GM23338 (cell line): ENCODE measurements at regions not wholly inside any gene's neighbourhood (a gene's known extent, or its start where the extent isn't known, plus 50 kb on each side); places are given as distances from the start of the nearest gene placed in this dataset.

Experiments
- ATAC-seq: fragments of 200-7000 bp; cut with Tn5 transposase; 3 replicates; pipeline ENCODE4 v1.9.1; 2020
- DNase-seq: peaks from one replicate; pipeline ENCODE4 v3.0.0-alpha.2; 2015; ENCODE audit warnings: low spot score
- H2AFZ ChIP-seq: fragments of 200-600 bp; sonication (generic); 2 replicates; pipeline ENCODE4 v1.8.0; 2016; ENCODE audit warnings: antibody characterized with exemption, mild to moderate bottlenecking, moderate library complexity
- H3F3A ChIP-seq: fragments of 200-600 bp; sonication (generic); replicated peaks from 2 replicates; pipeline ENCODE4 v1.8.0; 2017; ENCODE audit warnings: antibody characterized with exemption, mixed run types, low read depth
- H3K27ac ChIP-seq: fragments of 200-600 bp; sonication (generic); 2 replicates; pipeline ENCODE4 v1.6.1; 2016; ENCODE audit warnings: low read depth
- H3K27me3 ChIP-seq: fragments of 200-600 bp; sonication (generic); 2 replicates; pipeline ENCODE4 v1.8.0; 2016; ENCODE audit warnings: mild to moderate bottlenecking, mixed run types, moderate library complexity; ENCODE audit not compliant: insufficient read depth
- H3K36me3 ChIP-seq: fragments of 200-600 bp; sonication (generic); 2 replicates; pipeline ENCODE4 v1.8.0; 2016; ENCODE audit warnings: mild to moderate bottlenecking; ENCODE audit not compliant: insufficient read depth
- H3K4me1 ChIP-seq: fragments of 200-600 bp; sonication (generic); 2 replicates; pipeline ENCODE4 v1.8.0; 2016; ENCODE audit warnings: mild to moderate bottlenecking, moderate library complexity; ENCODE audit not compliant: insufficient read depth
- H3K4me2 ChIP-seq: fragments of 200-600 bp; sonication (generic); 2 replicates; pipeline ENCODE4 v1.7.1; 2017; ENCODE audit warnings: mixed run types
- H3K4me3 ChIP-seq: fragments of 200-600 bp; sonication (generic); 2 replicates; pipeline ENCODE4 v1.6.1; 2016; ENCODE audit warnings: mixed run types
- H3K79me2 ChIP-seq: fragments of 200-600 bp; sonication (generic); replicated peaks from 2 replicates; pipeline ENCODE4 v1.8.0; 2017; ENCODE audit warnings: mild to moderate bottlenecking; ENCODE audit not compliant: insufficient read depth
- H3K9me2 ChIP-seq: fragments of 200-600 bp; sonication (generic); 2 replicates; pipeline ENCODE4 v1.8.0; 2017; ENCODE audit not compliant: insufficient read depth
- H4K20me1 ChIP-seq: fragments of 200-600 bp; sonication (generic); replicated peaks from 2 replicates; pipeline ENCODE4 v1.8.0; 2017; ENCODE audit warnings: mild to moderate bottlenecking; ENCODE audit not compliant: insufficient read depth
- H3K27ac Mint-ChIP-seq: 2 replicates; pipeline ENCODE4 v1.8.0; 2020; ENCODE audit warnings: inconsistent platforms, mild to moderate bottlenecking, moderate library complexity, mixed read lengths
- H3K27me3 Mint-ChIP-seq: 3 replicates; pipeline ENCODE4 v1.8.0; 2022; ENCODE audit warnings: low read depth, mild to moderate bottlenecking, moderate library complexity, mixed read lengths, inconsistent platforms; ENCODE audit not compliant: insufficient read depth, poor library complexity
- H3K36me3 Mint-ChIP-seq: 3 replicates; pipeline ENCODE4 v1.8.0; 2021; ENCODE audit warnings: low read depth, mild to moderate bottlenecking, inconsistent platforms, moderate library complexity, mixed read lengths
- H3K4me1 Mint-ChIP-seq: 3 replicates; pipeline ENCODE4 v1.8.0; 2020; ENCODE audit warnings: mild to moderate bottlenecking, inconsistent platforms, mixed read lengths
- H3K4me3 Mint-ChIP-seq: 3 replicates; pipeline ENCODE4 v1.8.0; 2021; ENCODE audit warnings: moderate library complexity, mild to moderate bottlenecking, inconsistent platforms, mixed read lengths
- H3K9me3 Mint-ChIP-seq: 3 replicates; pipeline ENCODE4 v1.8.0; 2020; ENCODE audit warnings: moderate library complexity, mild to moderate bottlenecking, inconsistent platforms, mixed read lengths
- CREB1 ChIP-seq: fragments of 250-450 bp; sonication (Bioruptor Pico); IDR thresholded peaks from 2 replicates; pipeline ENCODE4 v1.5.0; 2020; ENCODE audit warnings: low read depth, mild to moderate bottlenecking, moderate library complexity
- EZH2 ChIP-seq: fragments of 200-600 bp; sonication (generic); IDR thresholded peaks from one replicate; pipeline ENCODE4 v1.8.0; 2017; ENCODE audit warnings: antibody characterized with exemption, mild to moderate bottlenecking, low read depth; ENCODE audit not compliant: unreplicated experiment
- EZH2phosphoT487 ChIP-seq: fragments of 200-600 bp; sonication (generic); IDR thresholded peaks from one replicate; pipeline ENCODE4 v1.8.1; 2018; ENCODE audit warnings: antibody characterized with exemption; ENCODE audit not compliant: unreplicated experiment
- JUNB ChIP-seq: IDR thresholded peaks from one replicate; pipeline ENCODE4 v1.6.1; 2016; ENCODE audit warnings: antibody characterized with exemption; ENCODE audit not compliant: unreplicated experiment
- NANOG ChIP-seq: IDR thresholded peaks from 2 replicates; pipeline ENCODE4 v1.6.1; 2016; ENCODE audit warnings: antibody characterized with exemption, borderline replicate concordance
- POLR2AphosphoS5 ChIP-seq: IDR thresholded peaks from 2 replicates; pipeline ENCODE4 v1.6.1; 2016; ENCODE audit warnings: antibody characterized with exemption, low read depth
- STAT1 ChIP-seq: IDR thresholded peaks from one replicate; pipeline ENCODE4 v1.6.1; 2016; ENCODE audit warnings: antibody characterized with exemption; ENCODE audit not compliant: unreplicated experiment
- ZNF114 ChIP-seq: fragments of 250-450 bp; sonication (Bioruptor Pico); IDR thresholded peaks from 2 replicates; pipeline ENCODE4 v1.5.0; 2020; ENCODE audit warnings: mild to moderate bottlenecking, moderate library complexity
- ZNF331 ChIP-seq: fragments of 250-450 bp; sonication (Bioruptor Pico); IDR thresholded peaks from 2 replicates; pipeline ENCODE4 v1.5.0; 2020; ENCODE audit warnings: low read depth, mild to moderate bottlenecking, moderate library complexity
- TF ChIP-seq, protein P1 (sequence below): IDR thresholded peaks from one replicate; pipeline ENCODE4 v1.6.1; 2018; ENCODE audit warnings: antibody characterized with exemption; ENCODE audit not compliant: unreplicated experiment
- TF ChIP-seq, protein P2 (sequence below): IDR thresholded peaks from 2 replicates; pipeline ENCODE4 v1.6.1; 2016; ENCODE audit warnings: antibody characterized with exemption
- TF ChIP-seq, protein P3 (sequence below), 2 experiments: fragments of 200-600 bp in 1 of 2; sonication (generic) in 1 of 2; conservative IDR thresholded peaks; 2 replicates each; pipeline versions ENCODE4 v1.5.1 to v1.6.1; 2016 to 2017; ENCODE audit warnings: antibody characterized with exemption in 2 of 2, low read depth in 2 of 2, mild to moderate bottlenecking in 2 of 2, moderate library complexity in 1 of 2
- TF ChIP-seq, protein P4 (sequence below): fragments of 250-450 bp; sonication (Bioruptor Pico); IDR thresholded peaks from 2 replicates; pipeline ENCODE4 v1.5.0; 2020; ENCODE audit warnings: mild to moderate bottlenecking, moderate library complexity

DNA sequence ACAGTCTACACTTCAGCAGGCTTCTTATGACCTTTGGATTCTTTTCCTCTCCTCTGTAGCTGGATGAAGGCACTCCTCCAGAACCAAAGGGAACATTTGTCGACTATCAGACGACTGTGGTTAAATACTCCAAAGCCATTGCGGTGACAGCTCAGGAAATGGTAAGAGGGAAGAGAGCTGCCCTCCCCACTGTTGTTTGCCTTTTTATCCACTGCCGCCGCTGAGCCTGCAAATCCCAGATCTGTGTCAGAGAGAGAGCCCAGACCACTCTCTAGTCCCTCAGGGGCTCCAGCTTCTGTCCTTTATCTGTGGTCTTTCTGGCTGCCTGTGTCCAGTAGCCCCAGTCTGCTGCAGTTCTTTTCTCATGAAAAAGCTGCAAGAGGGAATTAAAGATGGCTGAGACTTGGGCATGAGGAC lies 261.5 kb upstream of the TPM1 start:
- no peaks in the 10 kb centered on the region for H3K36me3 ChIP-seq
- ATAC-seq, result no peak
- no peaks in the 10 kb centered on the region for H3K27me3 ChIP-seq
- Mint-ChIP-seq H3K36me3 (peaks cover 4% of the 10 kb centered on the region; the same call in 2 of the 3 replicates), H3K4me3 (no peak overlapping the region), H3K27ac (peak overlapping the region; percentile 57; the same call in 1 of the 2 replicates), H3K27me3 (peaks cover 4% of the 10 kb centered on the region), H3K9me3 (no peaks in the 10 kb centered on the region; the same call in 2 of the 3 replicates), H3K4me1 (peaks cover 17% of the 10 kb centered on the region)
- H3K4me1 ChIP-seq, result peaks cover under 1% of the 10 kb centered on the region; the same call in 1 of the 2 replicates
- H3K79me2 ChIP-seq, result no peaks in the 10 kb centered on the region
- H2AFZ ChIP-seq, result no peak overlapping the region
- no peaks in the 10 kb centered on the region for H3F3A ChIP-seq
- DNase-seq, result no peak
- no peak overlapping the region for H3K4me2 ChIP-seq
- H3K4me3 ChIP-seq, result no peak overlapping the region
- TF ChIP-seq, protein P1, sequence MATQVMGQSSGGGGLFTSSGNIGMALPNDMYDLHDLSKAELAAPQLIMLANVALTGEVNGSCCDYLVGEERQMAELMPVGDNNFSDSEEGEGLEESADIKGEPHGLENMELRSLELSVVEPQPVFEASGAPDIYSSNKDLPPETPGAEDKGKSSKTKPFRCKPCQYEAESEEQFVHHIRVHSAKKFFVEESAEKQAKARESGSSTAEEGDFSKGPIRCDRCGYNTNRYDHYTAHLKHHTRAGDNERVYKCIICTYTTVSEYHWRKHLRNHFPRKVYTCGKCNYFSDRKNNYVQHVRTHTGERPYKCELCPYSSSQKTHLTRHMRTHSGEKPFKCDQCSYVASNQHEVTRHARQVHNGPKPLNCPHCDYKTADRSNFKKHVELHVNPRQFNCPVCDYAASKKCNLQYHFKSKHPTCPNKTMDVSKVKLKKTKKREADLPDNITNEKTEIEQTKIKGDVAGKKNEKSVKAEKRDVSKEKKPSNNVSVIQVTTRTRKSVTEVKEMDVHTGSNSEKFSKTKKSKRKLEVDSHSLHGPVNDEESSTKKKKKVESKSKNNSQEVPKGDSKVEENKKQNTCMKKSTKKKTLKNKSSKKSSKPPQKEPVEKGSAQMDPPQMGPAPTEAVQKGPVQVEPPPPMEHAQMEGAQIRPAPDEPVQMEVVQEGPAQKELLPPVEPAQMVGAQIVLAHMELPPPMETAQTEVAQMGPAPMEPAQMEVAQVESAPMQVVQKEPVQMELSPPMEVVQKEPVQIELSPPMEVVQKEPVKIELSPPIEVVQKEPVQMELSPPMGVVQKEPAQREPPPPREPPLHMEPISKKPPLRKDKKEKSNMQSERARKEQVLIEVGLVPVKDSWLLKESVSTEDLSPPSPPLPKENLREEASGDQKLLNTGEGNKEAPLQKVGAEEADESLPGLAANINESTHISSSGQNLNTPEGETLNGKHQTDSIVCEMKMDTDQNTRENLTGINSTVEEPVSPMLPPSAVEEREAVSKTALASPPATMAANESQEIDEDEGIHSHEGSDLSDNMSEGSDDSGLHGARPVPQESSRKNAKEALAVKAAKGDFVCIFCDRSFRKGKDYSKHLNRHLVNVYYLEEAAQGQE, result no peak
- TF ChIP-seq, protein P2, sequence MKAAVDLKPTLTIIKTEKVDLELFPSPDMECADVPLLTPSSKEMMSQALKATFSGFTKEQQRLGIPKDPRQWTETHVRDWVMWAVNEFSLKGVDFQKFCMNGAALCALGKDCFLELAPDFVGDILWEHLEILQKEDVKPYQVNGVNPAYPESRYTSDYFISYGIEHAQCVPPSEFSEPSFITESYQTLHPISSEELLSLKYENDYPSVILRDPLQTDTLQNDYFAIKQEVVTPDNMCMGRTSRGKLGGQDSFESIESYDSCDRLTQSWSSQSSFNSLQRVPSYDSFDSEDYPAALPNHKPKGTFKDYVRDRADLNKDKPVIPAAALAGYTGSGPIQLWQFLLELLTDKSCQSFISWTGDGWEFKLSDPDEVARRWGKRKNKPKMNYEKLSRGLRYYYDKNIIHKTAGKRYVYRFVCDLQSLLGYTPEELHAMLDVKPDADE, result no peak
- TF ChIP-seq, protein P3, sequence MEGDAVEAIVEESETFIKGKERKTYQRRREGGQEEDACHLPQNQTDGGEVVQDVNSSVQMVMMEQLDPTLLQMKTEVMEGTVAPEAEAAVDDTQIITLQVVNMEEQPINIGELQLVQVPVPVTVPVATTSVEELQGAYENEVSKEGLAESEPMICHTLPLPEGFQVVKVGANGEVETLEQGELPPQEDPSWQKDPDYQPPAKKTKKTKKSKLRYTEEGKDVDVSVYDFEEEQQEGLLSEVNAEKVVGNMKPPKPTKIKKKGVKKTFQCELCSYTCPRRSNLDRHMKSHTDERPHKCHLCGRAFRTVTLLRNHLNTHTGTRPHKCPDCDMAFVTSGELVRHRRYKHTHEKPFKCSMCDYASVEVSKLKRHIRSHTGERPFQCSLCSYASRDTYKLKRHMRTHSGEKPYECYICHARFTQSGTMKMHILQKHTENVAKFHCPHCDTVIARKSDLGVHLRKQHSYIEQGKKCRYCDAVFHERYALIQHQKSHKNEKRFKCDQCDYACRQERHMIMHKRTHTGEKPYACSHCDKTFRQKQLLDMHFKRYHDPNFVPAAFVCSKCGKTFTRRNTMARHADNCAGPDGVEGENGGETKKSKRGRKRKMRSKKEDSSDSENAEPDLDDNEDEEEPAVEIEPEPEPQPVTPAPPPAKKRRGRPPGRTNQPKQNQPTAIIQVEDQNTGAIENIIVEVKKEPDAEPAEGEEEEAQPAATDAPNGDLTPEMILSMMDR (conservative IDR thresholded peaks at IDR 0.05; ENCODE audit: low read depth in 2 of 2), result no peak
- no peak for TF ChIP-seq NANOG
- no peak for TF ChIP-seq POLR2AphosphoS5
- TF ChIP-seq JUNB, result no peak
- no peak for TF ChIP-seq STAT1
- no peak for TF ChIP-seq EZH2phosphoT487
- no peak for TF ChIP-seq ZNF114
- no peak for TF ChIP-seq EZH2
- TF ChIP-seq, protein P4, sequence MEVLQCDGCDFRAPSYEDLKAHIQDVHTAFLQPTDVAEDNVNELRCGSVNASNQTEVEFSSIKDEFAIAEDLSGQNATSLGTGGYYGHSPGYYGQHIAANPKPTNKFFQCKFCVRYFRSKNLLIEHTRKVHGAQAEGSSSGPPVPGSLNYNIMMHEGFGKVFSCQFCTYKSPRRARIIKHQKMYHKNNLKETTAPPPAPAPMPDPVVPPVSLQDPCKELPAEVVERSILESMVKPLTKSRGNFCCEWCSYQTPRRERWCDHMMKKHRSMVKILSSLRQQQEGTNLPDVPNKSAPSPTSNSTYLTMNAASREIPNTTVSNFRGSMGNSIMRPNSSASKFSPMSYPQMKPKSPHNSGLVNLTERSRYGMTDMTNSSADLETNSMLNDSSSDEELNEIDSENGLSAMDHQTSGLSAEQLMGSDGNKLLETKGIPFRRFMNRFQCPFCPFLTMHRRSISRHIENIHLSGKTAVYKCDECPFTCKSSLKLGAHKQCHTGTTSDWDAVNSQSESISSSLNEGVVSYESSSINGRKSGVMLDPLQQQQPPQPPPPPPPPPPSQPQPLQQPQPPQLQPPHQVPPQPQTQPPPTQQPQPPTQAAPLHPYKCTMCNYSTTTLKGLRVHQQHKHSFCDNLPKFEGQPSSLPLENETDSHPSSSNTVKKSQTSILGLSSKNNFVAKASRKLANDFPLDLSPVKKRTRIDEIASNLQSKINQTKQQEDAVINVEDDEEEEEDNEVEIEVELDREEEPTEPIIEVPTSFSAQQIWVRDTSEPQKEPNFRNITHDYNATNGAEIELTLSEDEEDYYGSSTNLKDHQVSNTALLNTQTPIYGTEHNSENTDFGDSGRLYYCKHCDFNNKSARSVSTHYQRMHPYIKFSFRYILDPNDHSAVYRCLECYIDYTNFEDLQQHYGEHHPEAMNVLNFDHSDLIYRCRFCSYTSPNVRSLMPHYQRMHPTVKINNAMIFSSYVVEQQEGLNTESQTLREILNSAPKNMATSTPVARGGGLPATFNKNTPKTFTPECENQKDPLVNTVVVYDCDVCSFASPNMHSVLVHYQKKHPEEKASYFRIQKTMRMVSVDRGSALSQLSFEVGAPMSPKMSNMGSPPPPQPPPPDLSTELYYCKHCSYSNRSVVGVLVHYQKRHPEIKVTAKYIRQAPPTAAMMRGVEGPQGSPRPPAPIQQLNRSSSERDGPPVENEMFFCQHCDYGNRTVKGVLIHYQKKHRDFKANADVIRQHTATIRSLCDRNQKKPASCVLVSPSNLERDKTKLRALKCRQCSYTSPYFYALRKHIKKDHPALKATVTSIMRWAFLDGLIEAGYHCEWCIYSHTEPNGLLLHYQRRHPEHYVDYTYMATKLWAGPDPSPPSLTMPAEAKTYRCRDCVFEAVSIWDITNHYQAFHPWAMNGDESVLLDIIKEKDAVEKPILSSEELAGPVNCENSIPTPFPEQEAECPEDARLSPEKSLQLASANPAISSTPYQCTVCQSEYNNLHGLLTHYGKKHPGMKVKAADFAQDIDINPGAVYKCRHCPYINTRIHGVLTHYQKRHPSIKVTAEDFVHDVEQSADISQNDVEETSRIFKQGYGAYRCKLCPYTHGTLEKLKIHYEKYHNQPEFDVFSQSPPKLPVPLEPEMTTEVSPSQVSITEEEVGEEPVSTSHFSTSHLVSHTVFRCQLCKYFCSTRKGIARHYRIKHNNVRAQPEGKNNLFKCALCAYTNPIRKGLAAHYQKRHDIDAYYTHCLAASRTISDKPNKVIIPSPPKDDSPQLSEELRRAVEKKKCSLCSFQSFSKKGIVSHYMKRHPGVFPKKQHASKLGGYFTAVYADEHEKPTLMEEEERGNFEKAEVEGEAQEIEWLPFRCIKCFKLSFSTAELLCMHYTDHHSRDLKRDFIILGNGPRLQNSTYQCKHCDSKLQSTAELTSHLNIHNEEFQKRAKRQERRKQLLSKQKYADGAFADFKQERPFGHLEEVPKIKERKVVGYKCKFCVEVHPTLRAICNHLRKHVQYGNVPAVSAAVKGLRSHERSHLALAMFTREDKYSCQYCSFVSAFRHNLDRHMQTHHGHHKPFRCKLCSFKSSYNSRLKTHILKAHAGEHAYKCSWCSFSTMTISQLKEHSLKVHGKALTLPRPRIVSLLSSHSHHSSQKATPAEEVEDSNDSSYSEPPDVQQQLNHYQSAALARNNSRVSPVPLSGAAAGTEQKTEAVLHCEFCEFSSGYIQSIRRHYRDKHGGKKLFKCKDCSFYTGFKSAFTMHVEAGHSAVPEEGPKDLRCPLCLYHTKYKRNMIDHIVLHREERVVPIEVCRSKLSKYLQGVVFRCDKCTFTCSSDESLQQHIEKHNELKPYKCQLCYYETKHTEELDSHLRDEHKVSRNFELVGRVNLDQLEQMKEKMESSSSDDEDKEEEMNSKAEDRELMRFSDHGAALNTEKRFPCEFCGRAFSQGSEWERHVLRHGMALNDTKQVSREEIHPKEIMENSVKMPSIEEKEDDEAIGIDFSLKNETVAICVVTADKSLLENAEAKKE, result no peak
- TF ChIP-seq CREB1, result no peak
- no peak for TF ChIP-seq ZNF331 (CRISPR knock-in tag)
- no peak overlapping the region; the same call in 1 of the 2 replicates for H3K27ac ChIP-seq
- peaks cover 3% of the 10 kb centered on the region; the same call in 1 of the 2 replicates for H3K9me2 ChIP-seq
- H4K20me1 ChIP-seq, result no peaks in the 10 kb centered on the region
